Tibial artery (tissue), 4 donors: ENCODE measurements at regions not wholly inside any gene's neighbourhood (a gene's known extent, or its start where the extent isn't known, plus 50 kb on each side); places are given as distances from the start of the nearest gene placed in this dataset.

Source experiments
- DNase-seq, 2 donors: peaks; one replicate each; pipeline ENCODE4 v3.0.0-alpha.2; 2019
- H3K27ac ChIP-seq, 2 donors: fragments of 200-600 bp; sonication (generic) in 1 of 2; 1 replicate in 1 of 2; 2 replicates in 1 of 2; pipeline ENCODE4 v1.5.1; 2018 to 2019; ENCODE audit warnings: mild to moderate bottlenecking in 1 of 2
- H3K27me3 ChIP-seq, 2 donors: fragments of 200-600 bp; sonication (generic) in 1 of 2; one replicate each; pipeline versions ENCODE4 v1.5.1 to v1.6.0; 2016 to 2019
- H3K36me3 ChIP-seq, 3 donors: fragments of 200-600 bp; sonication (generic) in 2 of 3; one replicate each; pipeline ENCODE4 v1.5.1; 2016 to 2019; ENCODE audit warnings: mild to moderate bottlenecking in 2 of 3
- H3K4me1 ChIP-seq, 4 donors: fragments of 200-600 bp; sonication (generic) in 2 of 4; 1 replicate in 3 of 4; 2 replicates in 1 of 4; pipeline ENCODE4 v1.5.1; 2016 to 2019
- H3K4me3 ChIP-seq, 2 donors: fragments of 200-600 bp; sonication (generic) in 1 of 2; 1 replicate in 1 of 2; 2 replicates in 1 of 2; pipeline ENCODE4 v1.5.1; 2018 to 2019; ENCODE audit warnings: mild to moderate bottlenecking in 2 of 2
- H3K9me3 ChIP-seq, 3 donors: fragments of 200-600 bp; sonication (generic) in 1 of 3; one replicate each; pipeline ENCODE4 v1.5.1; 2016 to 2019
- intact Hi-C: fragments of 100-400 bp; cut with DNase I; formaldehyde crosslinking; loops from one replicate; pipeline ENCODE4 v1.15.0; 2023; ENCODE audit warnings: low total_unique reads
- TF ChIP-seq, protein P1 (sequence below), 2 experiments: fragments of 200-600 bp in 1 of 2; fragments of 450-650 bp in 1 of 2; IDR thresholded peaks; one replicate each; pipeline ENCODE4 v1.5.1; 2017 to 2019; ENCODE audit warnings: antibody characterized with exemption in 2 of 2, mild to moderate bottlenecking in 1 of 2, moderate library complexity in 1 of 2

DNA sequence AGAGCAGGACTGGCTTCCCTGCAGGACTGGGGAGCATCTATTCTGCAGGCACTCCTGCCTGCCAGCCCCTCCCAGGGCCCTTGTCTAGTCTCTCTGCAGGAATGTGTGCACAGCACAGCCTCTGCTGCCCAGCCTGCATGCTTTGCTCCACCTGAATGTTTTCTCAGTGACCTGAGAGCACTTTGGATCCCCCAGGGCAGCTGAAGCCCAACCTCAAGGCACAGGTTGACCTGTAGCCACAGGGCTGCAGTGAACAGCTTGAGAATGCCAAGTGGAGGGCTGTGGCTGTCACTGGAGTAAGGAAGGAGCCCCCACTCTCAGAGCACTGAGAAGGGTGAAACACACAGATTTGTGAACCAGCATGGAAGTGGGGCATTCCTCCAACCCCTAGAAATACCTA, 760.2 kb downstream of the STIM2 start:
- no peak overlapping the region for H3K4me3 ChIP-seq
- H3K4me1 ChIP-seq = no peaks in the 10 kb centered on the region
- H3K36me3 ChIP-seq = no peaks in the 10 kb centered on the region
- H3K27me3 ChIP-seq = no peaks in the 10 kb centered on the region
- intact Hi-C loops = no loop called here
- no peaks in the 10 kb centered on the region for H3K9me3 ChIP-seq
- no peak for DNase-seq
- H3K27ac ChIP-seq = no peak overlapping the region
- TF ChIP-seq, protein P1, sequence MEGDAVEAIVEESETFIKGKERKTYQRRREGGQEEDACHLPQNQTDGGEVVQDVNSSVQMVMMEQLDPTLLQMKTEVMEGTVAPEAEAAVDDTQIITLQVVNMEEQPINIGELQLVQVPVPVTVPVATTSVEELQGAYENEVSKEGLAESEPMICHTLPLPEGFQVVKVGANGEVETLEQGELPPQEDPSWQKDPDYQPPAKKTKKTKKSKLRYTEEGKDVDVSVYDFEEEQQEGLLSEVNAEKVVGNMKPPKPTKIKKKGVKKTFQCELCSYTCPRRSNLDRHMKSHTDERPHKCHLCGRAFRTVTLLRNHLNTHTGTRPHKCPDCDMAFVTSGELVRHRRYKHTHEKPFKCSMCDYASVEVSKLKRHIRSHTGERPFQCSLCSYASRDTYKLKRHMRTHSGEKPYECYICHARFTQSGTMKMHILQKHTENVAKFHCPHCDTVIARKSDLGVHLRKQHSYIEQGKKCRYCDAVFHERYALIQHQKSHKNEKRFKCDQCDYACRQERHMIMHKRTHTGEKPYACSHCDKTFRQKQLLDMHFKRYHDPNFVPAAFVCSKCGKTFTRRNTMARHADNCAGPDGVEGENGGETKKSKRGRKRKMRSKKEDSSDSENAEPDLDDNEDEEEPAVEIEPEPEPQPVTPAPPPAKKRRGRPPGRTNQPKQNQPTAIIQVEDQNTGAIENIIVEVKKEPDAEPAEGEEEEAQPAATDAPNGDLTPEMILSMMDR (IDR thresholded peaks at IDR 0.05) = no peak

DNA sequence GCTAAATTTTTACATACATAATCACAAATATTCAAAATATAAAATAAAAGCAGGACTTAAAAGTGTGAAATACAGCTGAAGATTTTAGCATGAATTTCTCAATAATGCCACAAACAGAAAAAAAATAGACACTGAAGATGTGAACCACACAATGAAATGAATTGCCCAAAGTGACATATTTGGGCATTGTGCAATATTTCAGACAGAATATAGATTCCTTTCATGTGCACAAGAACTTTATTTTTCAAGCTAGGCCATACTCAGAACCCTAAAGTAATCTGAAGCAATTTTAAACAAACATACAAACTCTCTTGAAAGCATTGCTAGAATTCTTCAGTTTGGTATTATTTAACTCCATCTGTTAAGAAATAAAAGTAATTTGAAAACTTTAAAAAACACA, 764.1 kb downstream of the STIM2 start:
- Histone ChIP-seq H3K36me3 (no peaks in the 10 kb centered on the region), H3K4me3 (no peak overlapping the region), H3K27me3 (no peaks in the 10 kb centered on the region), H3K27ac (no peak overlapping the region), H3K4me1 (no peaks in the 10 kb centered on the region), H3K9me3 (no peaks in the 10 kb centered on the region)
- intact Hi-C loops = no loop called here
- TF ChIP-seq, protein P1 (IDR thresholded peaks at IDR 0.05) = no peak
- DNase-seq = no peak

DNA sequence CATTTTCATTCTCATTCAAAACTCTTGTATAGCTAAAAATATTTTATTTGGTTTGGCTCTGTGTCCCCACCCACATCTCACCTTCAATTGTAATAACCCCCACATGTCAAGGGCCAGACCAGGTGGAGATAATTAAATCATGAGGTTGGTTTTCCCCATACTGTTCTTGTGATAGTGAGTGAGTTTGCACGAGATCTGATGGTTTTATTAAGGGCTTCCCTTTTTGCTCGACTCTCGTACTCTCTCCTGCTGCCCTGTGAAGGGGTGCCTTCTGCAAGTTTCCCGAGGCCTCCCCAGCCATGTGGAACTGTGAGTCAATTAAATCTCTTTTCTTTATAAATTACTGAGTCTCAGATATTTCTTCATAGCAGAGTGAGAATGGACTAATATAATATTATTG, 768.0 kb downstream of the STIM2 start:
- Histone ChIP-seq H3K4me3 (no peak overlapping the region), H3K27ac (no peak overlapping the region), H3K9me3 (no peaks in the 10 kb centered on the region), H3K4me1 (no peaks in the 10 kb centered on the region), H3K36me3 (no peaks in the 10 kb centered on the region), H3K27me3 (no peaks in the 10 kb centered on the region)
- TF ChIP-seq, protein P1 (IDR thresholded peaks at IDR 0.05) = no peak
- no peak for DNase-seq
- intact Hi-C loops = no loop called here

DNA sequence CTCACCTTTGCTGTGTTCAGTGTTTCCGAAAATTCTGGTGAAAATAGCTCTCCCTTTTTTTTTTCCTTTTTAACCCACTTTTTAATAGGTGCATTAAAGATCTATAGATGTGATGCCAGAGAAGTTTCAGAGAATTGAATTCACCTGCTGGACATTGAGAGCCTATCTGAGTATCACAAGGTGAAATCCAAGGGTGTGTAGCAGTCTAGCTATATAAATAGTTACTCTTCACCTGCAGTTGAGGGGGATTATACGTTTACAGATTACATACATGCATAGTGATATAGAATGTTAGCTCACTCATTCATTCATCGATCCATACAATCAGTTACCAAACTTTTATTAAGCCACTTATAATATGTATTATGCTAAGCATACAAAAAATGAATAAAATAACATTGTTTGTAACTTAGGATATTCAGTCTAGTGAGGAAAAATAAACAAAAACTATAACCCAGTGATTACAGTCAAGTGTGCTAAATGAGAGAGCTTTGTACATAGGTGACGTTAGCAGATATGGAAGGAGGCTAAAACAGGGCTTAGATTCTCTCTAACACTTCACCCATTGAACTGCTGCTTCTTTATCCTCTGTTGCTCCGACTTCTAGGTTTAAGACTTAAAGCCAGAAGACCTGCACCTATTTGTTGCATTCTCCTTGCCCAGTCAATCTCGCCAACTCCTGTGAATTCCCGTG, 769.0 kb downstream of the STIM2 start:
- H3K36me3 ChIP-seq = no peaks in the 10 kb centered on the region
- H3K9me3 ChIP-seq = no peaks in the 10 kb centered on the region
- no peaks in the 10 kb centered on the region for H3K27me3 ChIP-seq
- no peaks in the 10 kb centered on the region for H3K4me1 ChIP-seq
- DNase-seq = no peak
- intact Hi-C loops = no loop called here
- no peak overlapping the region for H3K4me3 ChIP-seq
- no peak overlapping the region for H3K27ac ChIP-seq
- TF ChIP-seq, protein P1 (IDR thresholded peaks at IDR 0.05) = no peak

DNA sequence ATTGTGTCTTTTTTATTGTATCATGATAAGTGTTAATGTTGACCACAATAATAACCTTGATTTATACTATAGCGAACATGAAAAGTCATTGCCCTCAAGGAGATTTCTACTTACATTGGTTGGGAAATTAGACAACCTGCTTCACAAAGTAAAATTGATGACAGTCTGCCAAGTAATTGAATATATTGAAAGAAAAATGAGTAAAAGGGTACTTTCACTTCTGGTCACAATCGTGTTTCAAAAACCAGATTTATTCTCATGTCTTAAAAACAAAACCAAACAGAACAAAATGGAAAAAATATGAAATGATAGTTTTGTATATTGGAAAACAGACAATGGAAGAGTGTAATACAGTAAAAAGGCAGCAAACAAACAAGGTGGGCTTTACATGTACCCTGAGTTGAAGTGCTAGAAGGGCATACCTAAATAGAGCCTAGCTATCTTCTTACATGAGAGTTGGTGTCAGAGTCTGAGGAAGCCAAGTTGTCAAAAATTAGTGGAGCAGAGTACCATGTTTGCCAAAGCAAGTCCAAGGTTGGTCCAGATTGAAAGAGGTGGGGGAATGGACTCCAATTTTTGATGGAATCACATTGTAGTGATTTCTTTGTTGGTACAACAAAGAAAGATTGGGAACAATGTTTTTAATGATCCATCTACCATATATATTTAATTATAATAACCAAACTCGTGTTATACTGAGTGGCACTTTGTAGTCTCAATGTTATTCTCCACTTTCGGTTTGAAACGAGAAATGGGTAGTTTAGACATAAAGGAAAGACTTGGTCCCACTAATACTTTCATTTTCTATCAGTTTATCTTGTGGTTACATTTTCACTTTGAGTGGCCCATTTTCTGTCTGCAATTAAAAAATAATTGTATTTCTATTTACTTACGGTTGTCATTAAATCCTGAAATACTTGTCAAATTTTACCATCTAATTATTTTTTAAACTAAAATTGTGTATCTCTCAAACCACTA, 775.6 kb downstream of the STIM2 start:
- Histone ChIP-seq H3K27ac (no peak overlapping the region), H3K36me3 (no peaks in the 10 kb centered on the region), H3K27me3 (no peaks in the 10 kb centered on the region), H3K4me3 (no peak overlapping the region), H3K4me1 (no peaks in the 10 kb centered on the region), H3K9me3 (no peaks in the 10 kb centered on the region)
- TF ChIP-seq, protein P1 (IDR thresholded peaks at IDR 0.05) = no peak
- DNase-seq = no peak
- intact Hi-C loops = no loop called here
